ENCODE measurements at regions not wholly inside any gene's neighbourhood (a gene's known extent, or its start where the extent isn't known, plus 50 kb on each side); places are given as distances from the start of the nearest gene placed in this dataset.

- H3K9me1 ChIP-seq (replicated peaks; ENCODE audit: control insufficient read depth, extremely low read depth, insufficient read depth, low read length) = no peaks in the 10 kb centered on the region
- H3K27ac ChIP-seq (ENCODE audit: insufficient read depth, low read depth, low read length) = no peak overlapping the region
- TF ChIP-seq EZH2 (IDR thresholded peaks at IDR 0.05; ENCODE audit: borderline replicate concordance, low read depth, low read length, severe bottlenecking) = no peak
- TF ChIP-seq FOS (IDR thresholded peaks at IDR 0.05; ENCODE audit: borderline replicate concordance, insufficient read depth, low read length) = no peak
- TF ChIP-seq JUN (IDR thresholded peaks at IDR 0.05; ENCODE audit: borderline replicate concordance, insufficient read depth, insufficient read length, low read depth) = no peak
- no peak for TF ChIP-seq POLR2AphosphoS5 (IDR thresholded peaks at IDR 0.05; ENCODE audit: insufficient read depth, low read depth, low read length)
- TF ChIP-seq GATA2 (IDR thresholded peaks at IDR 0.05; ENCODE audit: insufficient read depth, insufficient read length, low read depth, low read length) = no peak
- TF ChIP-seq MAX (IDR thresholded peaks at IDR 0.05; ENCODE audit: insufficient read depth, insufficient read length) = no peak
- no peak for TF ChIP-seq MYC (IDR thresholded peaks at IDR 0.05; ENCODE audit: low read depth, low read length)
- TF ChIP-seq POLR2A (IDR thresholded peaks at IDR 0.05; ENCODE audit: low read depth, low read length) = no peak
- TF ChIP-seq CTCF (IDR thresholded peaks at IDR 0.05; ENCODE audit: extremely low read depth in 1 of 2, insufficient read depth in 1 of 2, low read depth in 1 of 2, low read length in 2 of 2) = no peak
- ChIA-PET CTCF (no interaction called here), POLR2A (no interaction called here)
- DNase-seq (ENCODE audit: low read depth, low spot score) = no peak
- BruUV-seq (replicated peaks) = no TSS peak
- no peaks in the 10 kb centered on the region for H3K36me3 ChIP-seq (ENCODE audit: control insufficient read depth in 2 of 2, extremely low read depth in 1 of 2, insufficient read depth in 2 of 2, low read length in 2 of 2)
- H3K4me3 ChIP-seq (replicated peaks in 1 of 3; ENCODE audit: insufficient read depth in 1 of 3, low read depth in 1 of 3, low read length in 3 of 3) = no peak overlapping the region
- H3K9ac ChIP-seq (replicated peaks; ENCODE audit: extremely low read depth, insufficient read depth, low read length) = no peak overlapping the region
- dilution Hi-C loops (cut with MboI; ENCODE audit: extremely low pct_ligation_motif_present, low sequenced_read_pairs) = no loop called here
- H3K4me1 ChIP-seq (ENCODE audit: control insufficient read depth, extremely low read depth, insufficient read depth, low read length) = no peaks in the 10 kb centered on the region
- no peak overlapping the region for H2AFZ ChIP-seq (ENCODE audit: low read depth, low read length)
- no peaks in the 10 kb centered on the region for H4K20me1 ChIP-seq (replicated peaks; ENCODE audit: control insufficient read depth, extremely low read depth, insufficient read depth, low read length)
- peaks cover 0 to 2% of the 10 kb centered on the region in 2 experiments for H3K27me3 ChIP-seq (ENCODE audit: control insufficient read depth in 2 of 2, insufficient read depth in 2 of 2, low read length in 2 of 2)
- H3K9me3 ChIP-seq (replicated peaks; ENCODE audit: control insufficient read depth, insufficient read depth, low read length) = no peaks in the 10 kb centered on the region
- no peak for FAIRE-seq
- intact Hi-C loops (cut with micrococcal nuclease) = no loop called here
- no peak overlapping the region for H3K4me2 ChIP-seq (ENCODE audit: insufficient read depth, low read length)
- no peaks in the 10 kb centered on the region for H3K79me2 ChIP-seq (ENCODE audit: control insufficient read depth, insufficient read depth, low read length)
These were observed 69.5 kb downstream of the CCDC54 start for GRCh38 chr3:107446706-107447105.

All from endothelial cell of umbilical vein (primary cell).